Prostate gland (tissue), 1 donor: ENCODE measurements at regions not wholly inside any gene's neighbourhood (a gene's known extent, or its start where the extent isn't known, plus 50 kb on each side); places are given as distances from the start of the nearest gene placed in this dataset.

Experiments
- POLR2A ChIP-seq: fragments of 450-650 bp; IDR thresholded peaks from one replicate; pipeline ENCODE4 v1.6.1; 2016; ENCODE audit warnings: antibody characterized with exemption, mild to moderate bottlenecking
- POLR2AphosphoS5 ChIP-seq: sonication (generic); formaldehyde crosslinking; IDR thresholded peaks from one replicate; pipeline ENCODE4 v1.6.1; 2017; ENCODE audit warnings: antibody characterized with exemption

GRCh38 chr6:93163146-93163545 lies 256.2 kb downstream of the EPHA7 start:
- no peak for TF ChIP-seq POLR2AphosphoS5
- TF ChIP-seq POLR2A, result no peak
